HG02610 (cell line): ENCODE measurements at regions not wholly inside any gene's neighbourhood (a gene's known extent, or its start where the extent isn't known, plus 50 kb on each side); places are given as distances from the start of the nearest gene placed in this dataset.
"Not testable (repeated sequence)": the region's sequence is repeated elsewhere in the genome, so short reads cannot be mapped to it uniquely, and the experiment has no call there.

Experiments used
- ATAC-seq: cut with Tn5 transposase; IDR thresholded peaks from one replicate; pipeline ENCODE4 v1.9.1; 2021; ENCODE audit warnings: mild to moderate bottlenecking, moderate library complexity; ENCODE audit not compliant: unreplicated experiment

GRCh38 chr6:11457422-11457821, 80.1 kb upstream of the TMEM170B start:
- not testable (repeated sequence) for ATAC-seq

- ATAC-seq, result not testable (repeated sequence)
Observed at GRCh38 chr6:11452106-11452505, 85.4 kb upstream of the TMEM170B start.

- no peak for ATAC-seq
Observed at GRCh38 chr6:11450037-11450436, 87.5 kb upstream of the TMEM170B start.

GRCh38 chr6:11449408-11449807, 88.1 kb upstream of the TMEM170B start:
- no peak for ATAC-seq

- ATAC-seq, result no peak
Observed at GRCh38 chr6:11448038-11448437, 89.5 kb upstream of the TMEM170B start.

- ATAC-seq, result no peak
Observed at GRCh38 chr6:11447265-11447664, 90.3 kb upstream of the TMEM170B start.

- ATAC-seq, result peak; percentile 7
Observed at GRCh38 chr6:11445146-11445545, 92.4 kb upstream of the TMEM170B start.

- not testable (repeated sequence) for ATAC-seq
Observed at GRCh38 chr6:11443125-11443524, 94.4 kb upstream of the TMEM170B start.

- no peak for ATAC-seq
Observed at GRCh38 chr6:11442495-11442894, 95.1 kb upstream of the TMEM170B start.

GRCh38 chr6:11439876-11440275, 97.7 kb upstream of the TMEM170B start:
- no peak for ATAC-seq

GRCh38 chr6:11439017-11439420, 98.5 kb upstream of the TMEM170B start:
- no peak for ATAC-seq

GRCh38 chr6:11437824-11438459, 99.6 kb upstream of the TMEM170B start:
- no peak for ATAC-seq

- no peak for ATAC-seq
Observed at GRCh38 chr6:11436508-11437096, 100.9 kb upstream of the TMEM170B start.

GRCh38 chr6:11434565-11435326, 102.8 kb upstream of the TMEM170B start:
- ATAC-seq, result no peak

- no peak for ATAC-seq
Observed at GRCh38 chr6:11433860-11434259, 103.7 kb upstream of the TMEM170B start.

- peak; percentile 27 for ATAC-seq
Observed at GRCh38 chr6:11432713-11433450, 104.7 kb upstream of the TMEM170B start.

- ATAC-seq, result no peak
Observed at GRCh38 chr6:11432091-11432490, 105.5 kb upstream of the TMEM170B start.

GRCh38 chr6:11431455-11431937, 106.1 kb upstream of the TMEM170B start:
- no peak for ATAC-seq

GRCh38 chr6:11430036-11430435, 107.5 kb upstream of the TMEM170B start:
- no peak for ATAC-seq

- no peak for ATAC-seq
Observed at GRCh38 chr6:11429577-11429976, 108.0 kb upstream of the TMEM170B start.

- ATAC-seq, result peak; percentile 77
Observed at GRCh38 chr6:11428895-11429294, 108.7 kb upstream of the TMEM170B start.
